Fibroblast of lung (primary cell): ENCODE measurements at regions not wholly inside any gene's neighbourhood (a gene's known extent, or its start where the extent isn't known, plus 50 kb on each side); places are given as distances from the start of the nearest gene placed in this dataset.

Experiments
- DNase-seq, 2 donors: peaks; one replicate each; pipeline versions ENCODE4 v3.0.0 to v3.0.0-alpha.2; 2010; ENCODE audit warnings: low read depth in 2 of 2
- H2AFZ ChIP-seq: 2 replicates; pipeline ENCODE4 v1.5.1; 2012; ENCODE audit warnings: low read length, control low read depth, inconsistent platforms
- H3K27ac ChIP-seq: 2 replicates; pipeline ENCODE4 v1.5.1; 2011; ENCODE audit warnings: low read length, control low read depth; ENCODE audit not compliant: insufficient read depth
- H3K27me3 ChIP-seq: 2 replicates; pipeline ENCODE4 v1.5.1; 2011; ENCODE audit warnings: mild to moderate bottlenecking, low read length; ENCODE audit not compliant: control insufficient read depth, insufficient read depth
- H3K36me3 ChIP-seq: 2 replicates; pipeline ENCODE4 v1.5.1; 2011; ENCODE audit warnings: low read length; ENCODE audit not compliant: control insufficient read depth, insufficient read depth
- H3K4me1 ChIP-seq: 2 replicates; pipeline ENCODE4 v1.5.1; 2011; ENCODE audit warnings: low read length; ENCODE audit not compliant: control insufficient read depth, insufficient read depth; ENCODE audit errors: extremely low read depth
- H3K4me2 ChIP-seq: 2 replicates; pipeline ENCODE4 v1.5.1; 2011; ENCODE audit warnings: low read length, control low read depth; ENCODE audit not compliant: insufficient read depth; ENCODE audit errors: extremely low read depth
- H3K4me3 ChIP-seq, 4 experiments: fragments of 200-600 bp in 1 of 4; sonication (generic) in 1 of 4; replicated peaks in 1 of 4; 2 replicates each; pipeline ENCODE4 v1.5.1; 2011 to 2016; ENCODE audit warnings: low read length in 4 of 4, low read depth in 3 of 4, mild to moderate bottlenecking in 3 of 4, control low read depth in 2 of 4, inconsistent platforms in 1 of 4, mixed read lengths in 1 of 4; ENCODE audit not compliant: insufficient read depth in 1 of 4; ENCODE audit errors: control extremely low read depth in 1 of 4
- H3K79me2 ChIP-seq: 2 replicates; pipeline ENCODE4 v1.5.1; 2012; ENCODE audit warnings: mild to moderate bottlenecking, low read length, inconsistent platforms; ENCODE audit not compliant: control insufficient read depth, insufficient read depth
- H3K9ac ChIP-seq: 2 replicates; pipeline ENCODE4 v1.5.1; 2011; ENCODE audit warnings: mild to moderate bottlenecking, low read length, control low read depth; ENCODE audit not compliant: insufficient read depth
- H3K9me3 ChIP-seq: 2 replicates; pipeline ENCODE4 v1.5.1; 2012; ENCODE audit warnings: low read depth, low read length; ENCODE audit not compliant: control insufficient read depth, insufficient read depth
- H4K20me1 ChIP-seq: 2 replicates; pipeline ENCODE4 v1.5.1; 2011; ENCODE audit warnings: low read length; ENCODE audit not compliant: control insufficient read depth, insufficient read depth; ENCODE audit errors: extremely low read depth
- CTCF ChIP-seq, 2 donors: IDR thresholded peaks in 1 of 2; conservative IDR thresholded peaks in 1 of 2; 1 replicate in 1 of 2; 2 replicates in 1 of 2; pipeline ENCODE4 v1.5.1; 2011 to 2012; ENCODE audit warnings: low read length in 2 of 2, control low read depth in 1 of 2, inconsistent platforms in 1 of 2, low read depth in 1 of 2, mild to moderate bottlenecking in 1 of 2
- EZH2 ChIP-seq: IDR thresholded peaks from 2 replicates; pipeline ENCODE4 v1.5.1; 2012; ENCODE audit warnings: low read length, control low read depth, mild to moderate bottlenecking; ENCODE audit errors: missing control alignments

DNA sequence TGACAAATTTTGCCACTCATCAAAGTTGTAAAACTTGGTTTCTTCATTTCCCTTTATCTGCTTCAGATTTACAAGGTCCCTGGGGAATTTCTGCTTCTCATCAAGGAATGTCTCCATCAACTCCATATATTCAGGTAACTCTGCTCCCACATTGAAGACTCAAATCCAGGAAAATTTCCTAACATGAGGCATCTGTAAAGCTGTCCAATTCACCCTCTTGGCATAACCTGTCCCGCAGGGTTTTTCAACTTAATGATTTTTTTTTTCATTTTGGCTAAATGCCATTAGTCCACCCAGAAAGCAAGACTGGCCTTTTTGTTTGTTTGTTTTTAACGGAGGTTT, 50.2 kb upstream of the SLC30A5 start:
- DNase-seq: no peak
- Histone ChIP-seq H2AFZ (peak overlapping the region; percentile 83), H3K36me3 (no peaks in the 10 kb centered on the region), H3K9ac (no peak overlapping the region), H3K27ac (no peak overlapping the region), H3K4me3 (peak overlapping the region; percentile 44 to 75 (median 56)), H3K9me3 (no peaks in the 10 kb centered on the region), H3K4me2 (peak overlapping the region; percentile 72), H3K4me1 (no peaks in the 10 kb centered on the region), H3K79me2 (no peaks in the 10 kb centered on the region), H4K20me1 (no peaks in the 10 kb centered on the region), H3K27me3 (no peaks in the 10 kb centered on the region)
- no peak for TF ChIP-seq CTCF (conservative IDR thresholded peaks at IDR 0.05 in 1 of 2, IDR thresholded peaks at IDR 0.05 in 1 of 2; ENCODE audit: low read depth in 1 of 2, low read length in 2 of 2)
- no peak for TF ChIP-seq EZH2
